ENCODE measurements at regions not wholly inside any gene's neighbourhood (a gene's known extent, or its start where the extent isn't known, plus 50 kb on each side); places are given as distances from the start of the nearest gene placed in this dataset.

DNA sequence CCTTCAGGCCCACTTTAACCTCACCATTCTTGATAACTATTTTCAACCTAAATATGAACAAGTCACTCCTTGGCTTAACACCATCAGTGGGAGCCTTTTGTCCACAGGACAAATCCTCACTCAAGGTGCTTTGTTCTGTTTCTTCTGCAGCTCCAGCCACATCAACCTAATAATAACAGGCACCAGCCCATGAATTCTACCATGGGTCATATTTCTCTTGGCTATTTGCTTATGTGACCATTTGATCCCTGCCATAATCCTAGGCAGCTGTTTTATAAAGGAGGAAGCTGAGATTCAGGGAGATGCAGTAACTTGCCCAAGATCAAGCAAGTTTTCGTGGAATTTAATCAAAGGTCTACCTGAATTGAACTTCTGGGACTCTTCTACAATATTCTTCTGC lies 561.3 kb downstream of the DHX35 start:
- no peak for DNase-seq

DNA sequence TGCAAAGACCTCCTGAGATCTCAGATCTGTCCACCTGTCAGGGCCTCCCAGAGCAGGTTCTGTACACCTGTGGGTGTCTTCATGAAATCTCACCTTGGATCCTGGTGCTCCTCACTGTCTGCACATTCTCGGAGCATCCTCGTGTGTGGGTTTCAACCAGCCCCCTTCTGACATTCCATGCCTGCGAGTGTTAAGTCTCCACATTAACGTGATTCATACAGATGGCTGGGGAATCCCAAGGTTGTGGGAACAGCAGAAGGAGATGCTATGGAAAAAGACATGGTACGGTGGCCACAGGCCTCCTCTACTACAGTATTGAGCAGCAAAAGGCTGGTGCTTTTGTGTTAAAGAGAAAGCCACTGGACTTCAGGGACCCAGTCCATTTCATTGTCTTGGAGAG lies 556.5 kb downstream of the DHX35 start:
- DNase-seq: no peak

GRCh38 chr20:39516964-39517363 lies 554.8 kb downstream of the DHX35 start:
- no peak for DNase-seq

- DNase-seq: no peak
These were observed 542.6 kb downstream of the DHX35 start for GRCh38 chr20:39504710-39505094.

GRCh38 chr20:39503902-39504709 lies 542.0 kb downstream of the DHX35 start:
- DNase-seq: no peak

DNA sequence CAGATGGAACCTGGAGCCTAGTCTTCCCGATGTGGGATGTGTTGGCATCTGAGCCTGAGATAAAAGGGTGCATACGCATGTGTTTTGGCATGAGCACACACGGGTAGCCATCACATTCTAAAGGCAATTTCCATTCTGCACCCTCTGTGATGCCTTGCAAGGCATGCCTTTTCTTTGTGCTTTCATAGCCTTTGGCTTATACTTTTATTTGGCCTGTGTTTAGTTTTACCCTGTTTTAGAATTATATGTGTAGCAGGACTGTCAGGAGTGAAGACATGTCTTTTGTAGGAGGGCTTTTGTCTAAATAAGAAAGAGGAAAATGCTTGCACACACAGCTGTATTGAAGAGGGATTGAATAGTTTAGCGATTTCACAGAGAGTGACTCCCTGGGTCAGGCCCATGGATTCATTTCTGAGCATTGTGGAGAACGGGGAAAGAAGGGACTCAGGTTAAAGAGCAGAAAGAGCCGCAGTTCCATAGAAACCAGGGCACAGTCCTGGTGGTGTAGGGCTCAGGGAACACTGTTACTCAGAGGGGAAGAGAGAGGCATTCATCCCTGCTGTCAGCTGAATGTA lies 530.2 kb downstream of the DHX35 start:
- DNase-seq: no peak

DNA sequence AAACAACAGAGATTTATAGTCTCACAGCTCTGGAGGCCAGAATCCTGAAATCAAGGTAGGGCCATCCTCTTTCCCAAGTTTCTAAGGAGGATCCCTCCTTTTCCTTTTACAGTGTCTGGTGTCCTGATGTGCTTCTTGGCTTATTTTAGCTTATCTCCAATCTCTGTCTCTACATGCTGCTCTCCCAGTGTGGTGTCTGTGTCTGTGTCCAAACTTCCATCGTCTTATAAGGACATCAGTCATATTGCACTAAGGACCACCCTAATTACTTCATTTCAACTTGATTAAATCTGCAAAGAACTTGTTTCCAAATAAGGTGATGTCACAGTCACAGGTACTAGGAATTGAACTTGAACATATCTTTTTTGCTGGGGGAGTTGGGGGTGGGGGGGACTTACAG lies 529.6 kb downstream of the DHX35 start:
- DNase-seq: no peak

GRCh38 chr20:39489986-39490560 lies 527.9 kb downstream of the DHX35 start:
- no peak for DNase-seq

DNA sequence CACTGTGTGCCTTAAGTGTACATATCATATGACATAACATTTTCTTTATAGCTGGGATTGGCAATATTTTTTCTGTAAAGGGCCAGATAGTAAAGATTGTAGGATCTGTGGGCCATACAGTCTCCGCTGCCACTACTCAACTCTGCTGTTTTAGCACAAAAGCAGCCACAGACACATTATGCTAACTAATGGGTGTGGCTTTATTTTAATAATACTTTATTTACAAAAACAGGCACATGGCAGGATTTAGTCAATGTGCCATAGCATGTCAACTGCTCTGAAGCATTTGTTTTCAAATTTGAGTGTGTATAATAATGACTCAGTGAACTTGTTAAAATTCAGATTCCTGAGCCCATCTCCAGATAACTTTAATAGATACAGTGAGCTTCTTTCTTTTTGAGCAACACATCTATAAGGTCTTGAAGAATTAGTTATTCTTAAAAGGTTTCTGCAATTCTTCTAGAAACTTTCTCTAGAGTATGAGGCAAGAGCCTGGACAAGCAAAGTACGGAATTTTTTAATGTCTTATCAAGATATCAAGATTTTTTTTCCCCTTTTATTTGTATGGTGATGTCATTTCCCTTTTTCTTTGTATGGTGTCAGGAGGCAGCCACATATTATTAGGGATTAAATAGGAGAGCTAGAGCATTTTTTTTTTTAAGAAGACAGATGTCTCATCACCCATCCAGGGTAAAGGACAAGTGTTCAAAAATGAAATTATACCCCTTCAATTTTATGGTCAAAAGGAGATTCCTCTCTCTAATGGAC lies 518.3 kb downstream of the DHX35 start:
- no peak for DNase-seq

DNA sequence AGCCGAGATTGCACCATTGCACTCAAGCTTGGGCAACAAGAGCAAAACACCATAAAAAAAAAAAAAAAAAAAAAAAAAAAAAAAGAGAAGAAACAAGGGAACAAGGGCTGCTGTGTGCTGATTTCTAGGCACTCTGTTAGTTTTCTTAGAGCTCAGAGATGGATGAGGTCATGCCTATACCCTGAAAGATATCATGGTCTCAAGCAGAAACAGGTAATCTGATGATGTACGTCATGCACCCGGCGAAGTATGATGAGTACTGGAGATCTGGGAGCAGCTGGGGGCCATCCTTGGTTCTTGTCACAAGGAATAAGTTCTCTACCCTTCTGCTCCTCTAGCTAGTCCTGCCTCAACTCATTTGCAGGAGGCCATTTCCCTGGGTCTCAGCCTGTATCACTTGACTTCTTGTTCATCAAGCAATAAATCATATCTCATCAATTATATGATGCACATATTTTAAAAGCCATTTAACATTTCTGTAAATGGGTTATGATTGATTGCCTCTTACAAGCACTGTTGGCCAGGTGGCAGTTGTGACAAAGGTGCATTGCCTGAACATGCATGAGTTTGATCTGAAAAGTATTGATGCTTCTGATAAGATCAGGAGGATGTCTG lies 517.2 kb downstream of the DHX35 start:
- no peak for DNase-seq

DNA sequence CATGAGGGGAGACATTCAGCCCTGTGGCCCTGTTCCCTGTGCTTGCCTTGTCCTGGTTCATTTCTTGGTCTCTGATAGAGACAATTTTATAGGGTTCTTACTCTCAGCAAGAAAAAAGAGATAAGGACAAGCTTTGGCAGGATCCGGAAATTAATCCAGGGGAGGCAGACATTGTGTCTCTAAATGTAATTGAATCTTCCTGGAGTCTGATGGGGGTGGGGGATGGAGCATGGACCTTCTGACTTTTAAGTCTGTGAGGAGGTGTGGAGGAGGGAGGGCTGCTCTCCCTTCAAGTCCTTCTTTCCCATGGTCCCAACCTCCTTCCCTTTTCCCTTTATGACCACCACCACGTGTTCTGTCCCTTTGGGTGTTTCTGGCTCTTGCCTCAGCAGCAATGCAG lies 512.7 kb downstream of the DHX35 start:
- DNase-seq: no peak

- DNase-seq: no peak
These were observed 511.4 kb downstream of the DHX35 start for GRCh38 chr20:39473536-39473935.

- no peak for DNase-seq
These were observed 506.6 kb downstream of the DHX35 start for GRCh38 chr20:39468703-39469102.

- no peak for DNase-seq
These were observed 502.1 kb downstream of the DHX35 start for GRCh38 chr20:39464238-39464637.

- no peak for DNase-seq
These were observed 500.3 kb downstream of the DHX35 start for GRCh38 chr20:39462416-39462945.

- DNase-seq: no peak
These were observed 496.3 kb downstream of the DHX35 start for GRCh38 chr20:39458452-39458851.

DNA sequence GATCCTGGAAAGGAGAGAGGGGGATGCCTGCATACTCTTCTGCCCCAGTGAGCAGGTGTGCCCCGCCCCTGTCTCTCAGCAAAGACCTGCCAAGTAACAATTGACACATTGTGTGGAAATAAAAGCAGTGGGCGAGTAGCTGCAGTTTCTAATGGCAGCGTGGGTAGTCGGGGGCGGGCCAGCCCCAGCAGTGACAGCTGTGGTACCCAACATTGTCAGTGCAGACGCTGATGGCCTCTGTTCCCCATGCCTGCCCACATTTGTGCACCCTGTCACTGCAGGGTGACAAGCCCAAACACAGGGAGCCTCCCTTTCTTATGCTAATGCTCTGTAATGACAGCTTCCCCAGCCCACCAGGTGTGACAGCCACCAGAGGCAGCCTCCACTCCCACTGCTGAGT lies 491.7 kb downstream of the DHX35 start:
- DNase-seq: no peak

GRCh38 chr20:39452583-39453340 lies 490.6 kb downstream of the DHX35 start:
- no peak for DNase-seq

DNA sequence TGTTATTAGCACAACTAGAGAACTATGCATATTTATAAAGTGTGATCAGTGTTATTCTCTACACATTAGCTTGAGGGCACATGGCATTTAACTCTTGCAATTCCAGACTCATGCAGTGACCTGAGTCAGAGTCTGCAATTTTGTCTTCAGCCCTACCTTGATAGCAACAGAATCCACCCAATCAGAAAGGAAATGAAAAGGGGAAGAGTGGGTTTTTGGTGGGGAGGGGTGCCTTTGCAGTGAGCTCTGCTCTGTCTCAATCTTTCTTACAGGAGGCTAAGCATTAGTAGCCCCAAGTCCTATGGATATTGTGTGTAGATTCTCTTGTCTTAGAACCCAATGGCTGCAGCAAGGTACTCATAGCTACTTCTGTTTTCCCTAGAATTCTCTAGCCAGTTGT lies 489.2 kb downstream of the DHX35 start:
- no peak for DNase-seq

- DNase-seq: no peak
These were observed 484.3 kb downstream of the DHX35 start for GRCh38 chr20:39446397-39446796.

- DNase-seq: no peak
These were observed 483.0 kb downstream of the DHX35 start for GRCh38 chr20:39445095-39445494.

- no peak for DNase-seq
These were observed 471.3 kb downstream of the DHX35 start for GRCh38 chr20:39433466-39433865.

All from effector CD4-positive, alpha-beta T cell (primary cell).